IPS DF 4.7 (cell line): ENCODE measurements at regions not wholly inside any gene's neighbourhood (a gene's known extent, or its start where the extent isn't known, plus 50 kb on each side); places are given as distances from the start of the nearest gene placed in this dataset.
A peak's percentile ranks its signal among the peaks of the same experiment; 100 is the strongest.

ENCODE experiments used
- DNase-seq: peaks from one replicate; pipeline ENCODE4 v3.0.0-alpha.2; 2013; ENCODE audit warnings: low spot score; ENCODE audit errors: extremely low read depth

- no peak for DNase-seq
Observed at GRCh38 chr18:27493182-27493581, 308.1 kb upstream of the CHST9 start.

- DNase-seq, result no peak
Observed at GRCh38 chr18:27491772-27492171, 306.7 kb upstream of the CHST9 start.

GRCh38 chr18:27483276-27483675 is 298.2 kb upstream of the CHST9 start:
- DNase-seq, result no peak

- DNase-seq, result no peak
Observed at GRCh38 chr18:27478459-27478858, 293.4 kb upstream of the CHST9 start.

- no peak for DNase-seq
Observed at GRCh38 chr18:27473318-27473717, 288.2 kb upstream of the CHST9 start.

GRCh38 chr18:27467073-27467472 is 282.0 kb upstream of the CHST9 start:
- no peak for DNase-seq

- no peak for DNase-seq
Observed at GRCh38 chr18:27461957-27462356, 276.8 kb upstream of the CHST9 start.

- no peak for DNase-seq
Observed at GRCh38 chr18:27449104-27449503, 264.0 kb upstream of the CHST9 start.

- DNase-seq, result no peak
Observed at GRCh38 chr18:27447930-27448329, 262.8 kb upstream of the CHST9 start.

- no peak for DNase-seq
Observed at GRCh38 chr18:27447451-27447881, 262.4 kb upstream of the CHST9 start.

- DNase-seq, result no peak
Observed at GRCh38 chr18:27430595-27430994, 245.5 kb upstream of the CHST9 start.

- no peak for DNase-seq
Observed at GRCh38 chr18:27428716-27429475, 243.8 kb upstream of the CHST9 start.

- peak; percentile 25 for DNase-seq
Observed at GRCh38 chr18:27428120-27428519, 243.0 kb upstream of the CHST9 start.

- DNase-seq, result no peak
Observed at GRCh38 chr18:27423581-27423980, 238.5 kb upstream of the CHST9 start.

GRCh38 chr18:27419646-27420045 is 234.5 kb upstream of the CHST9 start:
- no peak for DNase-seq

GRCh38 chr18:27415495-27415894 is 230.4 kb upstream of the CHST9 start:
- DNase-seq, result no peak

GRCh38 chr18:27414682-27415081 is 229.6 kb upstream of the CHST9 start:
- DNase-seq, result no peak

- DNase-seq, result no peak
Observed at GRCh38 chr18:27413495-27414401, 228.6 kb upstream of the CHST9 start.

- no peak for DNase-seq
Observed at GRCh38 chr18:27412556-27412955, 227.4 kb upstream of the CHST9 start.

- no peak for DNase-seq
Observed at GRCh38 chr18:27411911-27412310, 226.8 kb upstream of the CHST9 start.

- no peak for DNase-seq
Observed at GRCh38 chr18:27411013-27411412, 225.9 kb upstream of the CHST9 start.

- no peak for DNase-seq
Observed at GRCh38 chr18:27404855-27405254, 219.7 kb upstream of the CHST9 start.
